ENCODE measurements at regions not wholly inside any gene's neighbourhood (a gene's known extent, or its start where the extent isn't known, plus 50 kb on each side); places are given as distances from the start of the nearest gene placed in this dataset.

- no peak overlapping the region for H3K14ac ChIP-seq (replicated peaks; ENCODE audit: low read depth, low read length)
- no peaks in the 10 kb centered on the region for H3K36me3 ChIP-seq (ENCODE audit: control insufficient read depth, insufficient read depth, low read length)
- H3K9me1 ChIP-seq (ENCODE audit: insufficient read depth, low read length): no peaks in the 10 kb centered on the region
- DNase-seq: no peak
- no peak overlapping the region for H3K9ac ChIP-seq (ENCODE audit: low read depth, low read length)
- H3K79me1 ChIP-seq (ENCODE audit: low read depth in 1 of 2, low read length in 2 of 2): no peaks in the 10 kb centered on the region
- H2AFZ ChIP-seq (replicated peaks; ENCODE audit: low read length, poor library complexity): no peak overlapping the region
- H4K20me1 ChIP-seq (ENCODE audit: insufficient read depth, low read length): no peaks in the 10 kb centered on the region
- H3K4me3 ChIP-seq (ENCODE audit: insufficient read depth, low read depth, low read length): no peak overlapping the region
- no peak overlapping the region for H3K23ac ChIP-seq (ENCODE audit: low read depth, low read length)
- intact Hi-C loops (cut with micrococcal nuclease): no loop called here
- no peak overlapping the region for H4K91ac ChIP-seq (ENCODE audit: insufficient read depth, low read depth, low read length)
- BruUV-seq (replicated peaks): no TSS peak
- no peak overlapping the region for H4K8ac ChIP-seq (ENCODE audit: low read depth in 2 of 2, low read length in 2 of 2)
- H3K4me2 ChIP-seq (ENCODE audit: low read depth, low read length): no peak overlapping the region
- no peak overlapping the region for H2BK120ac ChIP-seq (ENCODE audit: low read depth, low read length)
- in situ Hi-C loops (cut with MboI; ENCODE audit: low sequenced_read_pairs): no loop called here
- H4K5ac ChIP-seq (ENCODE audit: low read depth, low read length): peak overlapping the region; percentile 90
- TF ChIP-seq CHD1 (IDR thresholded peaks at IDR 0.05; ENCODE audit: low read depth, low read length): no peak
- no peak for TF ChIP-seq POLR2A (IDR thresholded peaks at IDR 0.05; ENCODE audit: low read depth, low read length)
- no peak for TF ChIP-seq SMC3 (IDR thresholded peaks at IDR 0.05; ENCODE audit: low read depth, low read length)
- no peak for TF ChIP-seq RCOR1 (IDR thresholded peaks at IDR 0.05; ENCODE audit: insufficient replicate concordance, low read length)
- no peak for TF ChIP-seq BHLHE40 (IDR thresholded peaks at IDR 0.05; ENCODE audit: low read depth, low read length)
- TF ChIP-seq USF2 (IDR thresholded peaks at IDR 0.05; ENCODE audit: low read depth, low read length): no peak
- no peak for TF ChIP-seq MAFK (IDR thresholded peaks at IDR 0.05; ENCODE audit: low read depth, low read length)
- TF ChIP-seq, protein P1, sequence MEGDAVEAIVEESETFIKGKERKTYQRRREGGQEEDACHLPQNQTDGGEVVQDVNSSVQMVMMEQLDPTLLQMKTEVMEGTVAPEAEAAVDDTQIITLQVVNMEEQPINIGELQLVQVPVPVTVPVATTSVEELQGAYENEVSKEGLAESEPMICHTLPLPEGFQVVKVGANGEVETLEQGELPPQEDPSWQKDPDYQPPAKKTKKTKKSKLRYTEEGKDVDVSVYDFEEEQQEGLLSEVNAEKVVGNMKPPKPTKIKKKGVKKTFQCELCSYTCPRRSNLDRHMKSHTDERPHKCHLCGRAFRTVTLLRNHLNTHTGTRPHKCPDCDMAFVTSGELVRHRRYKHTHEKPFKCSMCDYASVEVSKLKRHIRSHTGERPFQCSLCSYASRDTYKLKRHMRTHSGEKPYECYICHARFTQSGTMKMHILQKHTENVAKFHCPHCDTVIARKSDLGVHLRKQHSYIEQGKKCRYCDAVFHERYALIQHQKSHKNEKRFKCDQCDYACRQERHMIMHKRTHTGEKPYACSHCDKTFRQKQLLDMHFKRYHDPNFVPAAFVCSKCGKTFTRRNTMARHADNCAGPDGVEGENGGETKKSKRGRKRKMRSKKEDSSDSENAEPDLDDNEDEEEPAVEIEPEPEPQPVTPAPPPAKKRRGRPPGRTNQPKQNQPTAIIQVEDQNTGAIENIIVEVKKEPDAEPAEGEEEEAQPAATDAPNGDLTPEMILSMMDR (conservative IDR thresholded peaks at IDR 0.05; ENCODE audit: low read depth, low read length): no peak
- no peak for TF ChIP-seq RAD21 (IDR thresholded peaks at IDR 0.05; ENCODE audit: low read length)
- no peak for TF ChIP-seq NFE2L2 (IDR thresholded peaks at IDR 0.05; ENCODE audit: low read depth, low read length)
- TF ChIP-seq MAZ (IDR thresholded peaks at IDR 0.05; ENCODE audit: borderline replicate concordance, low read depth, low read length): no peak
- TF ChIP-seq FOS (IDR thresholded peaks at IDR 0.05; ENCODE audit: low read depth, low read length): no peak
- no peak for TF ChIP-seq MXI1 (IDR thresholded peaks at IDR 0.05; ENCODE audit: borderline replicate concordance, low read depth, low read length)
- peak overlapping the region; percentile 98 for H3K18ac ChIP-seq (ENCODE audit: low read depth, low read length)
- no peak overlapping the region for H2AK9ac ChIP-seq (replicated peaks; ENCODE audit: low read depth, low read length, poor library complexity)
- ChIA-PET POLR2A (ENCODE audit: unreplicated experiment) (no interaction called here), CTCF (no interaction called here)
- H2BK15ac ChIP-seq (ENCODE audit: low read depth, low read length): no peak overlapping the region
- no peak overlapping the region for H2AK5ac ChIP-seq (ENCODE audit: low read depth, low read length)
- H3K4me1 ChIP-seq (ENCODE audit: control insufficient read depth, insufficient read depth, low read length): no peaks in the 10 kb centered on the region; the same call in 1 of the 2 replicates
- dilution Hi-C loops (cut with HindIII; ENCODE audit: low sequenced_read_pairs, unreplicated experiment): no loop called here
- H3K27me3 ChIP-seq (ENCODE audit: control insufficient read depth, insufficient read depth, low read length): no peaks in the 10 kb centered on the region
- H3K4ac ChIP-seq (ENCODE audit: low read depth, low read length): no peak overlapping the region
- WGBS, 2 experiments (ENCODE audit: extremely low coverage in 2 of 2, insufficient read length in 1 of 2): no CpG with 5 or more reads among the region's 1 CpG
- no peak overlapping the region for H3K27ac ChIP-seq (ENCODE audit: insufficient read depth, low read length)
- H3K56ac ChIP-seq (ENCODE audit: extremely low read depth, insufficient read depth, low read length): no peak overlapping the region
- H3K9me3 ChIP-seq (ENCODE audit: control insufficient read depth, insufficient read depth, low read length): no peaks in the 10 kb centered on the region
- ATAC-seq (ENCODE audit: low read depth): no peak
- no peak overlapping the region for H2BK5ac ChIP-seq (ENCODE audit: low read depth, low read length, poor library complexity, severe bottlenecking)
- 0 out of 2 replicates have a peak overlapping the region, but pooled peaks have one; percentile 10 for H2BK20ac ChIP-seq (ENCODE audit: low read depth, low read length)
Observed at GRCh38 chr5:112086740-112087139, 329.7 kb upstream of the NREP start.
